ENCODE measurements at regions not wholly inside any gene's neighbourhood (a gene's known extent, or its start where the extent isn't known, plus 50 kb on each side); places are given as distances from the start of the nearest gene placed in this dataset.
"Not testable (repeated sequence)": the region's sequence is repeated elsewhere in the genome, so short reads cannot be mapped to it uniquely, and the experiment has no call there.

GRCh38 chr1:114263343-114263742, 109.7 kb upstream of the SYT6 start:
- DNase-seq (ENCODE audit: low spot score): no peak

GRCh38 chr1:114262337-114262736, 108.7 kb upstream of the SYT6 start:
- DNase-seq (ENCODE audit: low spot score): no peak

GRCh38 chr1:114260805-114261484, 107.3 kb upstream of the SYT6 start:
- no peak for DNase-seq (ENCODE audit: low spot score)

- no peak for DNase-seq (ENCODE audit: low spot score)
Observed at GRCh38 chr1:114259511-114260160, 106.0 kb upstream of the SYT6 start.

- DNase-seq (ENCODE audit: low spot score): no peak
Observed at GRCh38 chr1:114258633-114259032, 105.0 kb upstream of the SYT6 start.

GRCh38 chr1:114258074-114258473, 104.4 kb upstream of the SYT6 start:
- DNase-seq (ENCODE audit: low spot score): no peak

- no peak for DNase-seq (ENCODE audit: low spot score)
Observed at GRCh38 chr1:114257554-114257953, 103.9 kb upstream of the SYT6 start.

DNA sequence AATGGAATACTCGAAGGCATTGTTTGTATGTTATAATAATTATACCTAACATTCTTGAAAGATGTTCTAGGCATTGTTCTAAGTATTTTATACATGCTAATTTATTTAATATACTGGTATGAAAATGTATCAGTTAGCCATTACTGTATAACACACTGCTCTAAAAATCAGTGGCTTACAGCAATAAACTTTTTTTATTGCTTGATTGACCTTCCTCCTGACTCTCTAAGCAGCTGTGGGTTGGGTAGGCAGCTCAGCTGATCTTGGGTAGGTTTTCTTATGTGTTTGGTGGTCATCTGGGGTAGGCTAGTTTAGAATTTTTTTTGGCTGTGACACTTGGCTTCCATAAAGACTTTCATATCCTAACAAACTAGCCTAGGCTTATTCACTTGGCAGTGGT, 100.2 kb upstream of the SYT6 start:
- no peak for DNase-seq (ENCODE audit: low spot score)

GRCh38 chr1:114251573-114251939, 97.9 kb upstream of the SYT6 start:
- no peak for DNase-seq (ENCODE audit: low spot score)

- DNase-seq (ENCODE audit: low spot score): no peak
Observed at GRCh38 chr1:114250683-114251572, 97.3 kb upstream of the SYT6 start.

GRCh38 chr1:114249691-114250090, 96.0 kb upstream of the SYT6 start:
- no peak for DNase-seq (ENCODE audit: low spot score)

DNA sequence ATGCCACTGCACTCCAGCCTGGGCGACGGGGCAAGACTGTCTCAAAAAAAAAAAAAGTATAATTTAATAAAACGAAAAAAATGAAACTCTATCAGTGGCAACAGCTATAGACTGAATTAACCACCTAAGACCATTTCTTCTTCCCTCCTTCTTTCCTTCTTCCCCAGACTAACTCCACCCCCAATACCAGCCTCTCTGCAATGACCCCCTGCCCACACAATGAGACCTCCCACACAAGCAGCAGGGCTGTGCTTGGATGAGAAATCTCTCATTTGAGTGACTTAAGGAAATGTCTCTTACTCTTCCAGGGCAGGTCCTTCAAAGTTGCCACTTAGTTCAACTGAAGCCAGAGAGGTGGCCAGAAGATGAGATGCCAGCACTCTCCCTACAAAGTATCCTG, 94.5 kb upstream of the SYT6 start:
- DNase-seq (ENCODE audit: low spot score): no peak

GRCh38 chr1:114242531-114243210, 89.0 kb upstream of the SYT6 start:
- not testable (repeated sequence) for DNase-seq (ENCODE audit: low spot score)

GRCh38 chr1:114238053-114238452, 84.4 kb upstream of the SYT6 start:
- no peak for DNase-seq (ENCODE audit: low spot score)

DNA sequence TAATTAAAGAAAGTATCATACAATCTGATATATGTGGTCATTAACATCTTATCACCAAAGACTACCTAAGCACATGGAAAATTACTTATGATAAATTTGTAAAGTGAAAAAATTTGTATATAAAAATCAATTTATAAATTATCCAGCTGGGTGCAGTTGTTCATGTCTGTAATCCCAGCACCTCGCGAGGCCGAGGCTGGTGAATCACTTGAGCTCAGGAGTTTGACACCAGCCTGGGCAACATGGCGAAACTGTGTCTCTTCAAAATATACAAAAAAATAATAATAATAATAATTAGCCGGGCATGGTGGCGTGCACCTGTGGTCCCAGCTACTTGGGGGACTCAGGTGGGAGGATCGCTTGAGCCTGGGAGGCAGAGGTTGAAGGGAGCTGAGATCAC, 82.8 kb upstream of the SYT6 start:
- no peak for DNase-seq (ENCODE audit: low spot score)

DNA sequence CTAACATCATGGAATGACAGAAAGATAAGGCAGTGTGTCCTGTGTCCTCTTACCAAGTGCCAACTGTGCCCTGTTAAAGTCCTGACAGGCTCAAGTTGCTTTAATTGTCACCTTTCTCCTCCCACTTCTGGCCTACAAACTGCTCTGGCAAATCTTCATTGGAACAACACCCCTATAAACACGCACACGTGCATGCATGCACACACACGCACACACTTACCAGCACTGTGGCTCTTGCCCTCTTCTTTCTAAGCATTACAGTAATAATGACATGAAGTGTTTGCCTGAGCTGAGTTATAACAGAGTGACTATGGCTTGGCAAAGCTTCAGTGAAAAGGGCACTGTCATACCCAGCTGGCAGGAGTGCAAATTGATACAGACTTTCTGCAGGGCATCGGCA, 82.3 kb upstream of the SYT6 start:
- DNase-seq (ENCODE audit: low spot score): no peak

DNA sequence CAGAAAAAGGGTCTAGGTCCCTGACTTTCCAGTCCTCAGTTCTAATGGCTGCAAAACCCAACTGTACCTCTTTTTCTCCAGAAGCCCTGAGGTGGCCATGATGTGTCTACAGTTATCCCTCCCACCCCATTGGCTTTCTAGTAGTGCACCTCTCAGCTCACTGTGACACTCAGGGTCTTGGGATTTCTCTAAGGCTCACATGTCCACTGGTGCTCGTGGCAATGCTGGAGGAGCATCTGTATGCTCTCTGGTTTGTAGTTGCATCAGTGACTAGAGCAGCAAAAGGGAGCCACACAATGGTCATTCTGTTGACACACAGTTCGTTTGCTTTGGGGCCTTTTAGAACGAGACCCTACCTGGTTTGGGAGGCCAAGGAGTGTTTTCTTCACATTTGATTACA, 81.6 kb upstream of the SYT6 start:
- no peak for DNase-seq (ENCODE audit: low spot score)

GRCh38 chr1:114234408-114235124, 80.9 kb upstream of the SYT6 start:
- DNase-seq (ENCODE audit: low spot score): no peak

GRCh38 chr1:114232691-114233090, 79.0 kb upstream of the SYT6 start:
- DNase-seq (ENCODE audit: low spot score): no peak

GRCh38 chr1:114231301-114231700, 77.6 kb upstream of the SYT6 start:
- DNase-seq (ENCODE audit: low spot score): no peak

GRCh38 chr1:114229368-114229767, 75.7 kb upstream of the SYT6 start:
- DNase-seq (ENCODE audit: low spot score): no peak

- DNase-seq (ENCODE audit: low spot score): no peak
Observed at GRCh38 chr1:114227059-114227458, 73.4 kb upstream of the SYT6 start.

Data from kidney capillary endothelial cell (primary cell).